ENCODE measurements at regions not wholly inside any gene's neighbourhood (a gene's known extent, or its start where the extent isn't known, plus 50 kb on each side); places are given as distances from the start of the nearest gene placed in this dataset.
"Not testable (repeated sequence)": the region's sequence is repeated elsewhere in the genome, so short reads cannot be mapped to it uniquely, and the experiment has no call there.

DNA sequence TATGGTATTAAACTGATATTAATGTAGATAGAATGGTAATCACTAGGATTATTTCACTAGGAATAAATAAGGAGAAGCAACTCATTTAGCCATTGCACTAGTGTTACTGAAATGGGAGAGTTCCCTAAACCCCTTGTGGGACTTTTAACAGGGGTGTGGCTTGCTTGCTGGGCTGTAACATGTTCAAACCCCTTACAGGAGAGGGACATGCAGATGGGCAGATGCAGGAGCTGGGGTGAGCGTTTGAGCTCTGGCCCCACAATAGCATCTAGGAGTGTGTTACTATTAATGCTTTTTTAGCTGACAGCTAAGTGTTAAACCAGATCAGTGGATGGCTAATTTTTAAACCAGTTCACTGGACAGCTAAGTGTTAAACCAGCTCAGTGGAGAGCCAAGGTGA is 89.3 kb upstream of the ST8SIA4 start:
- TF ChIP-seq, protein P1, sequence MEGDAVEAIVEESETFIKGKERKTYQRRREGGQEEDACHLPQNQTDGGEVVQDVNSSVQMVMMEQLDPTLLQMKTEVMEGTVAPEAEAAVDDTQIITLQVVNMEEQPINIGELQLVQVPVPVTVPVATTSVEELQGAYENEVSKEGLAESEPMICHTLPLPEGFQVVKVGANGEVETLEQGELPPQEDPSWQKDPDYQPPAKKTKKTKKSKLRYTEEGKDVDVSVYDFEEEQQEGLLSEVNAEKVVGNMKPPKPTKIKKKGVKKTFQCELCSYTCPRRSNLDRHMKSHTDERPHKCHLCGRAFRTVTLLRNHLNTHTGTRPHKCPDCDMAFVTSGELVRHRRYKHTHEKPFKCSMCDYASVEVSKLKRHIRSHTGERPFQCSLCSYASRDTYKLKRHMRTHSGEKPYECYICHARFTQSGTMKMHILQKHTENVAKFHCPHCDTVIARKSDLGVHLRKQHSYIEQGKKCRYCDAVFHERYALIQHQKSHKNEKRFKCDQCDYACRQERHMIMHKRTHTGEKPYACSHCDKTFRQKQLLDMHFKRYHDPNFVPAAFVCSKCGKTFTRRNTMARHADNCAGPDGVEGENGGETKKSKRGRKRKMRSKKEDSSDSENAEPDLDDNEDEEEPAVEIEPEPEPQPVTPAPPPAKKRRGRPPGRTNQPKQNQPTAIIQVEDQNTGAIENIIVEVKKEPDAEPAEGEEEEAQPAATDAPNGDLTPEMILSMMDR (IDR thresholded peaks at IDR 0.05): no peak
- ATAC-seq (no peak), DNase-seq (no peak)
- intact Hi-C loops (cut with DNase I): no loop called here
- Histone ChIP-seq H3K9me3 (no peaks in the 10 kb centered on the region), H3K27me3 (no peaks in the 10 kb centered on the region), H3K36me3 (no peaks in the 10 kb centered on the region), H3K4me1 (no peaks in the 10 kb centered on the region), H3K4me3 (no peak overlapping the region), H3K27ac (no peak overlapping the region)

DNA sequence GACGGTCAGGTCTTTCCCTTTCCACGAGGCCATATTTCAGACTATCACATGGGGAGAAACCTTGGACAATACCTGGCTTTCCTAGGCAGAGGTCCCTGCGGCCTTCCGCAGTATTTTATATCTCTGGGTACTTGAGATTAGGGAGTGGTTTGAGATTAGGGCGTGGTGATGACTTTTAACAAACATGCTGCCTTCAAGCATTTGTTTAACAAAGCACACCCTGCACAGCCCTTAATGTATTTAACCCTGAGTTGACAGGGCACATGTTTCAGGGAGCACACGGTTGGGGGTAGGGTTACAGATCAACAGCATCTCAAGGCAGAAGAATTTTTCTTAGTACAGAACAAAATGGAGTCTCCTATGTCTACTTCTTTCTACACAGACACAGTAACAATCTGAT is 80.5 kb upstream of the ST8SIA4 start:
- H3K4me3 ChIP-seq; H3K27me3 ChIP-seq; intact Hi-C loops (cut with DNase I); H3K9me3 ChIP-seq; DNase-seq; H3K36me3 ChIP-seq; H3K27ac ChIP-seq; H3K4me1 ChIP-seq; ATAC-seq: not testable (repeated sequence)

DNA sequence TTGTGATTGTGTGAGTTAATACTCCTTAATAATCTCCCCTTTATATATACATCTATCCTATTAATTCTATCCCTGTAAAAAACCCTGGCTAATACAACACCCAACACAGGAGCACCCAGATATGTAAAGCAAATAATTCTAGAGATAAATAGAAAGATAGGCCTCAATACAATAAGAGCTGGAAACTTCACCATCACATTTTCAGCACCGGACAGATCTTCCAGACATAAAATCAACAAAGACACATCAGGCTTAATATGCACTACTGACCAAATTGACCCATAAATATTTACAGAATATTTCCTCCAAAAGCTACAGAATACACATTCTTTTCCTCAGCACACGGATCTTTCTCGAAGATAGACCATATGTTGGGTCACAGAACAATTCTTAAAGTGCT is 71.0 kb upstream of the ST8SIA4 start:
- H3K36me3 ChIP-seq: no peaks in the 10 kb centered on the region
- H3K27ac ChIP-seq: no peak overlapping the region
- H3K27me3 ChIP-seq: no peaks in the 10 kb centered on the region
- no peaks in the 10 kb centered on the region for H3K4me1 ChIP-seq
- H3K4me3 ChIP-seq: no peak overlapping the region
- no peak for ATAC-seq
- H3K9me3 ChIP-seq: no peaks in the 10 kb centered on the region
- TF ChIP-seq, protein P1 (IDR thresholded peaks at IDR 0.05): no peak
- intact Hi-C loops (cut with DNase I): no loop called here
- no peak for DNase-seq

DNA sequence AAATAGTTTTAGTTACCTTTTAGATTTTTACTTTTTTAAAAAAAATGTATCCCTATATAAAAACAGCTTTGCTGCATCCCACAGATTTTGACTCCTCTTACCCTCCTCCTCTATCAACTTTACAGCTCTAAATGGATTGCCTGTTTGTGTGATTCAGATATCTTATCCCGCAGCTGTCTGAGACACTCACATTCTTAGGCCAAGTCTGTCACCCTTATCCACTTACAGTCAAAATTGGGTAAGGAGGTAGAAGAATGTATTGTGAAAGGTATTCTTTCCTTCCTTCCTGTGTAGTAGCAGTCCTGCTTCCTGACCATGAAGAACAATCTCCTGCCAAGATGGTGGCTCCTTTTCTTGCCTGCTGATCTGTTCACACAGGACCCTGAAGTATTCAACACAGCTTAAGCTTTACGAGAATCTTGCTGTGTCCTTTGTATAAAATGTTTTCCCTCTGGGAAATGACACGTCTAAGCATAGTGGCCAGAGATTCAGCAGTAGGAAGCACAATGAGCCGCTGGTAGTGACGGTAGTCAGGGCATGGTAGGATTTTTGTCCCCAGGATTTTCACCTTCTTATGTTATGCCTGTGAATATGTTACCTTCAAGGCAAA is 67.7 kb upstream of the ST8SIA4 start:
- intact Hi-C loops (cut with DNase I): no loop called here
- Histone ChIP-seq H3K9me3 (no peaks in the 10 kb centered on the region), H3K4me3 (no peak overlapping the region), H3K27me3 (no peaks in the 10 kb centered on the region), H3K4me1 (no peaks in the 10 kb centered on the region), H3K36me3 (no peaks in the 10 kb centered on the region), H3K27ac (no peak overlapping the region)
- TF ChIP-seq, protein P1 (IDR thresholded peaks at IDR 0.05): no peak
- ATAC-seq: no peak
- DNase-seq: no peak

DNA sequence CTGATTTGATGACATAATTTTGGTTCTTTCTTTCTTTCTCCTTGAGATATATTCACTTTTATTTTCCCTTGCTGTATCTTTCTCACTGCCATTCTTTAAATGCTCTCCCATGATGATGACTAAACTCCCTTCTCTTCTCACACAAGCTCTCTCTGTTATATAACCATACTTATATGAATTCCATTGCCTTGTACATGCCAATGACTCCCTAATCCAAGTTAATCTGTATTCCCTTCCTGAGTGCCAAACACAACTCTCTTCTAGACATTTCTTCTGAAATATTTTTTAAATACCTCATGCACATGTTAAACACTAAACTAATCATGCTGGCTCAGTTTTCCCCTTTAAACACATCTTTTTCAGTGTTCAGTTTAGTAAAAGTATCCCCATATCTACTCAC is 62.2 kb upstream of the ST8SIA4 start:
- intact Hi-C loops (cut with DNase I): no loop called here

More for the DNA sequence above, 62.2 kb upstream of the ST8SIA4 start:
- Histone ChIP-seq H3K9me3 (no peaks in the 10 kb centered on the region), H3K27me3 (no peaks in the 10 kb centered on the region), H3K27ac (no peak overlapping the region), H3K4me1 (no peaks in the 10 kb centered on the region), H3K36me3 (no peaks in the 10 kb centered on the region), H3K4me3 (no peak overlapping the region)
- ATAC-seq (no peak), DNase-seq (no peak)
- TF ChIP-seq, protein P1 (IDR thresholded peaks at IDR 0.05): no peak
